ENCODE measurements at regions not wholly inside any gene's neighbourhood (a gene's known extent, or its start where the extent isn't known, plus 50 kb on each side); places are given as distances from the start of the nearest gene placed in this dataset.

DNA sequence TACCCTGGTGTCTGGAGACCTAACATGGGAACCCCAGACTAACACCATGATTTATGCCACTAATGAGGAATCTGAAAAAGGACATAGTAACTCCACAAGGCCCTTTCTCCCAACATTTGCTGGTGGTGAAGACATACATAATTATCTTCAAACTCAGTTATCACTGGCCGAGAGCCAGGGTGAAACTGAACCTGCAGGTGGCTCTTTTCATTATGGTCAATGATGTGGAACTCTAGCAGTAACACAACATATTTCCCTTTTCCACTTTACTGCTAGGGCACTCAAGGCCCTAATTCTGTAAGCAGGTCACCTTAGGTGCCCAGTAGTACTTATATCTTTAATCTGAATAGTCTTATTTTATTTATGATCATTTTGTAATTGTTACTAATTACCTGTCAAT lies 326.4 kb upstream of the SATB1 start:
- Histone ChIP-seq H4K20me1 (ENCODE audit: insufficient read depth, low read length) (no peaks in the 10 kb centered on the region), H3K4me2 (ENCODE audit: low read length) (no peak overlapping the region; the same call in 1 of the 2 replicates), H3F3A (ENCODE audit: insufficient read depth, low read length) (no peaks in the 10 kb centered on the region), H3K27ac (ENCODE audit: low read depth, low read length, poor library complexity, severe bottlenecking) (peak overlapping the region; percentile 86), H3K9me2 (ENCODE audit: low read depth, low read length) (no peaks in the 10 kb centered on the region), H3K4me1 (ENCODE audit: insufficient read depth, low read length, severe bottlenecking) (peaks cover 79% of the 10 kb centered on the region), H3K79me2 (ENCODE audit: insufficient read depth, low read length) (no peaks in the 10 kb centered on the region), H3K36me3 (ENCODE audit: insufficient read depth, low read length) (no peaks in the 10 kb centered on the region), H2AFZ (ENCODE audit: low read length) (no peak overlapping the region), H3K27me3 (ENCODE audit: insufficient read depth, low read length) (no peaks in the 10 kb centered on the region), H3K9ac (ENCODE audit: low read length) (no peak overlapping the region), H3K4me3 (ENCODE audit: low read depth, low read length, poor library complexity, severe bottlenecking) (no peak overlapping the region), H3K9me3 (ENCODE audit: low read length) (no peaks in the 10 kb centered on the region)
- TF ChIP-seq, protein P1, sequence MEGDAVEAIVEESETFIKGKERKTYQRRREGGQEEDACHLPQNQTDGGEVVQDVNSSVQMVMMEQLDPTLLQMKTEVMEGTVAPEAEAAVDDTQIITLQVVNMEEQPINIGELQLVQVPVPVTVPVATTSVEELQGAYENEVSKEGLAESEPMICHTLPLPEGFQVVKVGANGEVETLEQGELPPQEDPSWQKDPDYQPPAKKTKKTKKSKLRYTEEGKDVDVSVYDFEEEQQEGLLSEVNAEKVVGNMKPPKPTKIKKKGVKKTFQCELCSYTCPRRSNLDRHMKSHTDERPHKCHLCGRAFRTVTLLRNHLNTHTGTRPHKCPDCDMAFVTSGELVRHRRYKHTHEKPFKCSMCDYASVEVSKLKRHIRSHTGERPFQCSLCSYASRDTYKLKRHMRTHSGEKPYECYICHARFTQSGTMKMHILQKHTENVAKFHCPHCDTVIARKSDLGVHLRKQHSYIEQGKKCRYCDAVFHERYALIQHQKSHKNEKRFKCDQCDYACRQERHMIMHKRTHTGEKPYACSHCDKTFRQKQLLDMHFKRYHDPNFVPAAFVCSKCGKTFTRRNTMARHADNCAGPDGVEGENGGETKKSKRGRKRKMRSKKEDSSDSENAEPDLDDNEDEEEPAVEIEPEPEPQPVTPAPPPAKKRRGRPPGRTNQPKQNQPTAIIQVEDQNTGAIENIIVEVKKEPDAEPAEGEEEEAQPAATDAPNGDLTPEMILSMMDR (IDR thresholded peaks at IDR 0.05; ENCODE audit: low read length), result no peak
- TF ChIP-seq EZH2 (IDR thresholded peaks at IDR 0.05; ENCODE audit: borderline replicate concordance, low read length), result no peak

DNA sequence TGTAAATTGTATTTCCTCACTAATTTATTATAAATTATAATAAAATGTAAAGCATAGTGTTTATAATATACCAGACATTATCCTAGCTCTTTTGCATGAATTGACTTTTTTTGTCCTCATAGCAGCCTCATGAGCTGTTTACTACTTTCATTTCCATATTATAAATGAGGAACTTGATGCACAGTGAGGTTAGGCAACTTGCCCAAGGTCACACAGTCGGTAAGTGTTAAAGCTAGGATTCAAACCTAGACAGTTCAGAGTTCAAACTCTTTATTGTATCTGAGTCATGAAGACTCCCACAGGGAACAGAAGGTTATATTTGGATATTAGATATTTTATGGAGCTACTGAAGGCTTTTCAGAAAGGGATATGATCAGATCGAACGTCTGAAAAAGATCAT lies 322.2 kb upstream of the SATB1 start:
- H3K27me3 ChIP-seq (ENCODE audit: insufficient read depth, low read length), result no peaks in the 10 kb centered on the region
- TF ChIP-seq EZH2 (IDR thresholded peaks at IDR 0.05; ENCODE audit: borderline replicate concordance, low read length), result no peak
- TF ChIP-seq, protein P1 (IDR thresholded peaks at IDR 0.05; ENCODE audit: low read length), result no peak
- H3K79me2 ChIP-seq (ENCODE audit: insufficient read depth, low read length), result no peaks in the 10 kb centered on the region
- H3K36me3 ChIP-seq (ENCODE audit: insufficient read depth, low read length), result no peaks in the 10 kb centered on the region
- no peak overlapping the region for H3K4me2 ChIP-seq (ENCODE audit: low read length)
- H4K20me1 ChIP-seq (ENCODE audit: insufficient read depth, low read length), result no peaks in the 10 kb centered on the region
- H3K4me3 ChIP-seq (ENCODE audit: low read depth, low read length, poor library complexity, severe bottlenecking), result no peak overlapping the region
- H3K4me1 ChIP-seq (ENCODE audit: insufficient read depth, low read length, severe bottlenecking), result peaks cover 91% of the 10 kb centered on the region
- H3K9me2 ChIP-seq (ENCODE audit: low read depth, low read length), result no peaks in the 10 kb centered on the region
- no peaks in the 10 kb centered on the region for H3K9me3 ChIP-seq (ENCODE audit: low read length)
- H3K9ac ChIP-seq (ENCODE audit: low read length), result no peak overlapping the region
- no peaks in the 10 kb centered on the region for H3F3A ChIP-seq (ENCODE audit: insufficient read depth, low read length)
- H3K27ac ChIP-seq (ENCODE audit: low read depth, low read length, poor library complexity, severe bottlenecking), result peak overlapping the region; percentile 13
- H2AFZ ChIP-seq (ENCODE audit: low read length), result no peak overlapping the region

DNA sequence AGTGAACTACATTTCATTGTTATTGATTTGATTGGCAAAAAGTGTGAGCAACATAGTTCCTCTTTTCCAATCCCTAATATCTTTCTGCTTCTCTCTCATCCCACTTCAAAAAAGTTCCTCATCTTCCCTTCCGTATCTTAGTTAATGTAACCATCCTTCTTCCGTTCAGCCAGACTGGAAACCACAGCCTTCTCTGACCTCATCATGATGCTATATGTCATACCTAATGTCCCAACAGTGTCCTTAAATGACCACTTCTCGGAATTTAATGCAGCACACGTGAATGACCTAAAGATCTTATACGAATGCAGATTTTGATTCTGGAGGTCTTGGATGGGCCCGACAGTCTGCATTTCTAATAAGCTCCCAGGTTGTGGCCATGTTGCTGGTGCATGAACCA lies 320.3 kb upstream of the SATB1 start:
- Histone ChIP-seq H3K27ac (ENCODE audit: low read depth, low read length, poor library complexity, severe bottlenecking) (no peak overlapping the region), H3K4me3 (ENCODE audit: low read depth, low read length, poor library complexity, severe bottlenecking) (no peak overlapping the region), H3K27me3 (ENCODE audit: insufficient read depth, low read length) (no peaks in the 10 kb centered on the region), H3K9me3 (ENCODE audit: low read length) (no peaks in the 10 kb centered on the region), H3K4me1 (ENCODE audit: insufficient read depth, low read length, severe bottlenecking) (peaks cover 91% of the 10 kb centered on the region), H3K36me3 (ENCODE audit: insufficient read depth, low read length) (no peaks in the 10 kb centered on the region), H4K20me1 (ENCODE audit: insufficient read depth, low read length) (no peaks in the 10 kb centered on the region), H3F3A (ENCODE audit: insufficient read depth, low read length) (no peaks in the 10 kb centered on the region), H3K4me2 (ENCODE audit: low read length) (no peak overlapping the region), H2AFZ (ENCODE audit: low read length) (no peak overlapping the region), H3K9ac (ENCODE audit: low read length) (no peak overlapping the region), H3K9me2 (ENCODE audit: low read depth, low read length) (no peaks in the 10 kb centered on the region), H3K79me2 (ENCODE audit: insufficient read depth, low read length) (no peaks in the 10 kb centered on the region)
- TF ChIP-seq, protein P1 (IDR thresholded peaks at IDR 0.05; ENCODE audit: low read length), result no peak
- TF ChIP-seq EZH2 (IDR thresholded peaks at IDR 0.05; ENCODE audit: borderline replicate concordance, low read length), result no peak
